Activated T-cell treated with anti-CD3 and anti-CD28 coated beads for 48 hours (primary cell): ENCODE measurements at regions not wholly inside any gene's neighbourhood (a gene's known extent, or its start where the extent isn't known, plus 50 kb on each side); places are given as distances from the start of the nearest gene placed in this dataset.
"Not testable (repeated sequence)": the region's sequence is repeated elsewhere in the genome, so short reads cannot be mapped to it uniquely, and the experiment has no call there.

Experiments used
- DNase-seq: peaks from one replicate; pipeline ENCODE4 v3.0.0-alpha.2; 2020; ENCODE audit warnings: low read depth

DNA sequence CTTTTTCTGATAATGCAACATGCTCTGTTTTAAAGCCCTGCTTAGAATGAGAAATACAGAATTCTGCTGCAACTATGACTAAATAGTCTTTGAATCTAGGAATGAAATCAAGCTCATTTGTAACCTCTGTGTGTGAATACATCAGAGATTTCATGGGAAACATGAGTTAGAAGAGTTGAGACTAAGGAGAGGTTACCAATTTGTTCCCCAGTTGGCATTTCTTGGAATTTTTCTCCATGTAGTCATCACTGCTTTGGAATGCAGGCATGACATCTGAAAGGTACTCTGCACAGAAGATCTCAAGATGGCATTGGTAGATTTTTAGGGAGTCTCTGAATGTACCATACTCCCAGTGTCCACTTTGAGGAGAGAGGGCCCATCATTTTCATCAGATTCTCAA is 237.2 kb downstream of the TFAP2A start:
- DNase-seq = no peak

DNA sequence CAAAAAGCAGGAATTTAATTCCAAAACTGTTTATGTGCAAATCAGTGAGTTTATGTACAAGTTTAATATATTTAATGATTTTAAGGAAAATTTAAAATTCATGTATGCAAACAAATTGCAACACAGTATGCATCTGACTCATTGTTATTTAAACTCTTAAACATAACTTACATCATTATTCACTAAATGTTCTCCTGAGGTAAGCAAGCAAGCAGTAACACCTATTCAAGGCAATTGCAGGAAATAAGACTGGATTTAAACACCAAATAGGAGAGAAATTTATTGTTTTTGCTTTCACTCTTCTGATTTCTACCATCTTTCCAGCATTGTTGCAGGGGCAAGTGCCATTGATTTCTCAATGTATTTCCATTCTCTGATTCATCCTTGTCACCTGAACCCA is 239.5 kb downstream of the TFAP2A start:
- no peak for DNase-seq

DNA sequence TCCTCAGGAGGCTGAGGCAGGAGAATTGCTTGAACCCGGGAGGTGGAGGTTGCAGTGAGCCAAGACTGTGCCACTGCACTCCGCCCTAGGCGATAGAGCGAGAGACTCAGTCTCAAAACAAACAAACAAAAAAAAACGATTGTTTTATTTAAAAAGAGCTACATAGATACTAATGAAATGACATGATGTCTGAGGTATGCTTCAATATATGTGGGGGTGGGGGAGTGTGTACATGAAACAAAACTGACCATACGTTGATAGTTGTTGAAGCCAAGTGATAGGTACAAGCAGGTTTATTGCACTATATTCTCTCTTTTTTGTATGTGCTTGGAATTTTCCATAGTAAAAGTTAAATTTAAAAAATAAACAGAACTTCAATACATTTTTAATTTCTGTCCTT is 240.1 kb downstream of the TFAP2A start:
- DNase-seq = no peak

DNA sequence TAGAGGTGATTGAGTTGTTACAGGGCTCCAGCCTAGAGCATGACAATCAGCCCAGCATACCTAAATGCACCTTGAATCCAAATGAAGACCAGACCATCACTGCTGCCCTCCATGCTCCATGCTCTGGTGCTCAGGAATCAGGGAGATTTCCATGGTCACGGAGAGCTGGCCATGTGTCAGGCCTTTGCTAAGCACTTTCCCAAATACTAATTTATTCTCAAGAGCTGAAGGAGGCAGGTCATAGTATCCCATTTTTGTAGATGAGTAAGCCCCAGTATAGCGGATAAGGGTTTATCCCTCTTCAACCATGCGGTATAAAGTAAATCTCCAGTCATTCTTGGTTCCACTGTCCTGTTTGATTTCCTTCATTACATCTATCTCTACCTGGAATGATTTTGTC is 240.8 kb downstream of the TFAP2A start:
- no peak for DNase-seq

DNA sequence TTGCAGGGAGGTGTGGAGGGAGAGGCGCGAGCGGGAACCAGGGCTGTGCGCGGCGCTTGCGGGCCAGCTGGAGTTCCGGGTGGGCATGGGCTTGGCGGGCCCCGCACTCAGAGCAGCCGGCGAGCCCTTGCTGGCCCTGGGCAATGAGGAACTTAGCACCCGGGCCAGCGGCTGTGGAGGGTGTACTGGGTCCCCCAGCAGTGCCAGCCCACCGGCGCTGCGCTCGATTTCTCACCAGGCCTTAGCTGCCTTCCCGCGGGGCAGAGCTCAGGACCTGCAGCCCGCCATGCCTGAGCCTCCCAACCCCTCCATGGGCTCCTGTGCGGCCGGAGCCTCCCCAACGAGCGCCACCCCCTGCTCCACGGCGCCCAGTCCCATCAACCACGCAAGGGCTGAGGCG is 243.2 kb downstream of the TFAP2A start:
- DNase-seq = not testable (repeated sequence)

DNA sequence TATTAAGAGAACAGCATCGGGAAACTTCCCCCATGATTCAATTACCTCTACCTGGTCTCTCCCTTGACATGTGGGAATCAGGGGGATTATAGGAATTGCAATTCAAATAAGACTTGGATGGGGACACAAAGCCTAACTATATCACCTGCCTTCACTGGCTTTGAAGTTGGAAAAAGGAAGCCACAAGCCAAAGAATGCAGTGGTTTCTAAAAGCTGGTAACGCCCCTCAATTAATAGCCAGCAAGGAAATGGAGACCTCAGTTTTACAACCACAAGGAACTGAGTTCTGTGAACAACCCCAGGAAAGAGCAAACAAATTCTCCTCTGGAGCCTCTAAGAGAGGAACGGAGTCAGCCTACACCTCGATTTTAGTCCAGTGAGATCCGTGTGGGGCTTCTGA is 244.1 kb downstream of the TFAP2A start:
- no peak for DNase-seq

DNA sequence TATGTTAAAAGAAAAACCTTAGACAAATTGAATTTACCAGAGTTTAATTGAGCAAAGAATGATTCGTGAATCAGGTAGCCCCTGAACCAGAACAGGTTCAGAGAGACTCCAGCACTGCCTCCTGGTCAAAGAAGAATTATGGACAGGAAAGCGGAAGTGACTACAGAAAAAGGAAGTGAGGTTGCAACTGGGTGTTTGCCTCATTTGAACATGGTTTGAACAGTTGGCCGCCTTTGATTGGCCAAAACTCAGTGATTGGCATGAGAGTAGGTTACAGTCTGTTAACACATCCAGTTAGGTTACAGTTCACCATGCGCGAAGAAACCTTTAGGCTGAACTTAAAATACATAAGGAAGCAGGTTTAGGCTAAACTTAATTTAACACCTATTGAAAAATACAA is 248.8 kb downstream of the TFAP2A start:
- DNase-seq = no peak

DNA sequence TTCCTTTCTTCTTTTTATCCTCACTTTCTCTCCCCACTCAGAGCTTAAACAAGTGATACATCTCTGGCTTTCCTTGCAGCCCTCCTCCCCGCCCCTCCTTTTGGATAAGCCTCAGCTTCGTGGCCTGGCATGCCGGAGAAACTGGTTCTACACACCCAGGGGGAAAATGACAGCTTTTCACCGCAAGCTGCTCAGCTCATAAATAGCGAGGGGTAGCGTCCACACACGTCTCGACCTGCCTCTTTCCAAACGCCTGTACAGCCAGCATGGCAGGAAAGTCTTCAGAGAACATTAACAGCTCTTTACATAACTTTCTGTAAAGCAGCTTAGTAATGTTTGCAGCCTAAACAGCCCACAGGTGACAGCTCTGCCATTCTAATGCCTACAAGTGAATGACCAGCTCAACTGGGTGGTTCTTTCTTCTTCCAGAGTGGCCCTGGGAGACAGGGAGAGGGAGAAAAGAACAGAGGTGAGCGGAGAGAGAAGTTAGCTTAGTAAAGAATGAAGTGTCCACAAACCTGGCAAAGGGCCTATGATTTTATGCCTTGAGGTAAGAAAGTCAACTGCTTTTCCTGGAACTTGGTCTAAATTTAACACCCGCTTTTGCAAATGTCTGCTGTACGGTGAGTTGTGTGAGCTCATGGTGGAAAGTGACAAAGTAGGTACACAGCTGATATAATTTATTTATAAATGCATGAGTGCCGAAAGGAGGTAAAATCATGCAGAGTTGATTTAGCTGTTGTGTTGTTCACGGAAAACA is 251.5 kb downstream of the TFAP2A start:
- DNase-seq = no peak

DNA sequence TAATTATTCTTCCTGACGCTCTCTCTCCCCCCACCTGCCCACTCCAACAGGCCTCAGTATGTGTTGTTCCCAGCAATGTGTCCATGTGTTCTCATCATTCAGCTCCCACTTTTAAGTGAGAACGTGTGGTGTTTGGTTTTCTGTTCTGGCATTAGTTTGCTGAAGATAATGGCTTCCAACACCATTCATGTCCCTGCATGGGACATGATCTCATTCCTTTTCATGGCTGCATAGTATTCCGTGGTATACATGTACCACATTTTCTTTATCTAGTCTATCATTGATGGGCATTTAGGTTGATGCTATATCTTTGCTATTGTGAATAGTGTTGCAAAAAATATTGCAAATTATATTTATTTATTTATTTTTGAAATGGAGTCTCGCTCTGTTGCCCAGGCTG is 258.0 kb downstream of the TFAP2A start:
- no peak for DNase-seq

DNA sequence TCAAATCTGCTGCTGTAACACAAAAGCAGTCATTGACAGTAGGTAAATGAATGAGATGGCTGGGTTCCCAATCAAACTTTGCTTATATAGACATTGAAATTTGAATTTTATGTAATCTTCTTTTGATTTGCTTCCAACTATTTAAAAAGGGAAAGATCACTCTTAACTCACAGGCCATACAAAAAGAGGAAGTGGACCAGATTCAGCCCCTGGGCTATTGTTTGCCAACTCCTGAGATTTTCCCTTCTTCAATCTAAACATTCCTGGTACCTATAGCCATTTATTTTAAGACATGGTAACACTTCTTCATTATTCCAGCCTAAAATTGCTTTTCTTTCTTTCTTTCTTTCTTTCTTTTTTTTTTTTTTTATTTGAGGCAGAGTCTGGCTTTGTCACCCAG is 260.6 kb downstream of the TFAP2A start:
- no peak for DNase-seq

DNA sequence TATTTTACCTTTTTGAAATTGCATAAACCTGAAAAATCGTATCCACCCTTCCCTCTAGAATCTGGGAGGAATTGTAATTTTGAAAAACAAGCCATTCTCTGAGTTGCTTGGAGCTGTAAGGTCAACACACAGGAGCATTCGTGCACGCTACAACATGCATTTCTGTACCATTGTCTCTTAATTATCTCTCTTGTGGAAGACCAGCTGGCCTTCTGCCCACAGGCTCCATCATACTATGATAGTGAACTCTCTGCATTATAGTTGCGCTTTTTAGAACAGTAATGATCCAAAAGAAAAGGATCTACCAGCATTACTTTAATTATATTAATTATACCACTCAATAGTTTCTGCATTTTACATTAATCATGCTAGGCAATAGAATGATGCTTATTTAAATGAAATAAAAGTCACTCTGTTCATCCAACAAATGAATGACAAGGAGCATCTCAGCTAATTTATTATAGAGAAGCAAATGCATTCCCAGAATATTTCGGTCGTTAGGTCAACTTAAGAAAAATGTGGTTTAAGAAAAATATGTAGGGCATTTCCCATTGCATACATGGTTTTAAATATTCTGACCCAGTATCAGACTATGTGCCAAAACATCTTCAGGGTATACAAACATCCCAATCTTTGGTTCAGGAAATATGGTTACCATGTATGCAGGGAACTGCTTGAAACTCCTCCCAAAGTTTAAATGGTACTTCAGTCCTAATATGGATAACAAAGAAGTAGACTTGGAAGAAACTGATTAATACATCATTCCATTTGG is 263.5 kb downstream of the TFAP2A start:
- no peak for DNase-seq

DNA sequence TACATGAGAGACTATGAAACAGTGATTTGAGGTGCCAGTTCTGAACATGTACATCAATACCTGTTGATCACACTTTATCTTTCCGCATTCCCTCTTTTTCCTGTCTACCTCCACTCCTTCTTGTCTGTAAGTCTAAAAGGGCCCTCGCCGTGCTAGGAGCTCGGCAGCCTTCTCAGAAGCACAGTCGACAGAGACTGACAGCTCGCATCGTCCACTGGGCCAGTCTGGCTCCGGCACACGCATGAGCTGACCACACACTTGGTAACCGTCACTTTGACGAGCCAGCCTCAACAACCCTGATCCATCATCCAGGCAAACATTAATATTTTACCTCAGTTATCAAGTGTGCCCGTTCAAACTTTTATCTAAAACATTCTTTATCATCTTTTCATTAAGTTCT is 265.3 kb downstream of the TFAP2A start:
- DNase-seq = no peak

DNA sequence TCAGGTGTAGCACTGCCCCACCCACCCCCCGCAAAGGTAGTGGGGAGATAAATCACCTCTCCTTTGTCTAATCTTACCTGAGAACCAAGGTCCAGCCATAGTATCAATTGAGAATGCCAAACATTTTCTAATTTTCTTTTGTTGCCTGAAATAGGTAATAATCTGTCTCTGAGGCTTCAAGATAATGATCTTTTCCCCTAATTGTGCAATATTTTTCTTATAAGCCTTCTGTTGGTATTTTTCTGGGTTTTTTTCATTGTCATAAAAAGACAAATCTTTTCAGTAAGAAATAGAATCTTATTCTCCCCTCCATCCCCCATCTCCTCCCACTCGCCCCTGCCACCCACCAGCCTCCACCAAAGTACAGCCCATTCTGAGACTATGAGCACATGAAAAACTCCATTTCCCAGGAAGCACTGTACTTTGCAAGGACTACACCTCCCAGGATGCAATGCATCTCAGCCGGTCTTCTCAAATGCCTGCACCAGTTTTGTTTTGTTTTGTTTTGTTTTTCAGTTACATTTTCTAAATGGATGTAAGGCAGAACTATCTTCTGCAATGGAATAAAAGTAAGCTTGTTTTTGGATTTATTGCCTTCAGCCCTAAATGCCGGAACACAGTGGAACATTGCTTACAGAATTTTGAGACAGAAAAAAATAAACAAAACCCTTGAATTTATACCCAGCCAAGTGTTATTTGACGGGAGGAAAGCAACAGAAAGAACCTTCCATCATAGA is 268.0 kb downstream of the TFAP2A start:
- DNase-seq = no peak

DNA sequence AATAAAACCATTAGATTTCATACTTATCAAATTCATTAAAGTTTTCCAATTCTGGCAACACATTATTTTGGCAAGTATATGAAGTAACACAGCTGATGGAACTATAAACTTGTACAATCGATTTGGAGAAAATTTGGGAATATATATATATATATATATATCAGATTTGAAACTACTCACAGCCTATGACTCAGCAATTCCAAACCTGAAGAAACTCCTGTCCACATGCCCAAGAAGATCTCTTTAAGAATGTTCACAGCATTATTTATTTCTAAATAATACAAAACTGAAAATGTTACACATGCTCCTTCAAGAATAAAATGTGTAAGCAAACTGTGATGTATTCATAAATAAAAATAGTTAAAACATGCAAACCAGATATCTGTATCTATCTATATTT is 270.1 kb downstream of the TFAP2A start:
- no peak for DNase-seq

DNA sequence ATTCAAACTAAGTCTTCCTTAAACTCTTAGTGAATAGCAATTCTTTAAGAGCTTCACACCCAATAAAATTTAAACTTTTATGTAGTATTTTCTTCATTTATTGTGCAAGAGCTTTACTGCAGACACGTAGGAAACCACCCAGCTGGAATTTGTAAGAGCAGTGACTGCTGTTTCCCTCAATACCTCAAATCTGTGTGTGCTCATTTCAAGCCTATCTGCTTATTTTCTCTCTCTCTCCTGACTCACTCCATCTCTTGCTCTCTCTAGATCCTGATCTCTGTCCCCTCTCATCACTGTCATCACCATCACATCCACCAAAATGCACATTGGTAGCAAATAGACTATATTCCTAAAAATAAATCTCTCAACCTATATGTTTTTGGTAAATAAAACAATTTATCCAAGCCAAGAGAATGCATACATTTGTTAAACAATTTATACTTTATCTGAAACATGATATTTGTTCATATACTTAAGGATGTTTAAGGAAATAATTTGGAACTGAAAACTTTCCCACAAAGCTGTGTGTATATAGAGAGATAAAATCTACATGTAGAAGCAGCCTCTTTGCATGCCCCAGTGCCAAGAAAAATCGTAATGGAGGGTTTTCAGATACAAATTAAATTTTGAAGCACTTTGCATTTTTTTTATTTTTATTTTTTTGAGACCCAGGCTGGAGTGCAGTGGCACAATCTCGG is 273.0 kb downstream of the TFAP2A start:
- DNase-seq = no peak

DNA sequence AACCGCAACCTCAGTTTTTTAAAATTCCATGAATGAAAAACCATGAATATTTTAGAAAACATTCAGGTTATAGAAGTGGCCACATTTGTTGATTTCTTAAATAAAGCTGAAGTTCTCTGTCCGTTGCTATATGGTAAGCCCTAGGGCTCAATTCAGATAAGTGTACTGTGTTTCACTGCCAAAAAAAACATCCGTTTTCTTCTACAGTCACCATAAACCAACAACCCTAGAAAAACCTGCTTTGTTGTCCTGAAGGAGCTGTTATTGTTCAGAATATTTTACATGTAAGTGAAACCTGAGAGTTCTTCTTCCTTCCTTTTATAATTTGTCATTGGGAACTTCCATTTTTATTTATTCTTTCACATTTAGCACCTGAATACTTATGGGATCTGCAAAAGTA is 274.1 kb downstream of the TFAP2A start:
- DNase-seq = no peak

DNA sequence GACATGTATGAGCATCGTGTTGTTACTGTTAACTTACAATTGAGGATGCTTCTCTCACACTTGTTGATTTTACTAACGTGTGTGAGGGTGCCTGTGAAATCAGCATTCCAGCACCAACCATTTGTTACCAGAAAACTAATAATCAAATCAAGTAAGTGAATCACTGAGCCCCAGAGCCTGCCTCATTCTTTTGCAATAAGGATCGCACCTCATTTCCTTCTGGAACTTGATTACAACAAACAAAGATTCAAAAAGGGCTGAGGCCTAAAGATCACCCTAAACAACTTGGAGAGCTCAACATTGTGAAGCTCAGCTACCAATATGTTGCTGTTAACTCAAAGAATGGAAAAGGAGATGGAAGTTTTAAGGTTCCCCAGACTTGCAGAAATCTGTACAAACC is 274.7 kb downstream of the TFAP2A start:
- no peak for DNase-seq

DNA sequence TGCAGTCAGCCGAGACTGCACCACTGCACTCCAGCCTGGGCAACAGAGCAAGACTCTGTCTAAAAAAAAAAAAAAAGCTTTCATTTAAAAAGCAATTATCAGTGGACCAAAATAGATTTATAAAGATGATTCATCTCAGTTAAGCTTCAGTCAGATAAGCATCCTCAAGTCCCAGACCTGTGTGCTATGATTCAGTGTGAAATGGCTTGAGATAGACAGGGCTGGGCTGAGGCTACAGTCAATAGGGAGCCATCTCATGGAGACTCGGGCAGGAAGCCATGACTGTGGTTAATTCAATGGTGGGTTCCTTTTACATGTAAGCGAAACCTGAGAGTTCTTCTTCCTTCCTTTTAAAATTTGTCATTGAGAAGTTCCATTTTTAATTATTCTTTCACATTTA is 276.0 kb downstream of the TFAP2A start:
- no peak for DNase-seq

DNA sequence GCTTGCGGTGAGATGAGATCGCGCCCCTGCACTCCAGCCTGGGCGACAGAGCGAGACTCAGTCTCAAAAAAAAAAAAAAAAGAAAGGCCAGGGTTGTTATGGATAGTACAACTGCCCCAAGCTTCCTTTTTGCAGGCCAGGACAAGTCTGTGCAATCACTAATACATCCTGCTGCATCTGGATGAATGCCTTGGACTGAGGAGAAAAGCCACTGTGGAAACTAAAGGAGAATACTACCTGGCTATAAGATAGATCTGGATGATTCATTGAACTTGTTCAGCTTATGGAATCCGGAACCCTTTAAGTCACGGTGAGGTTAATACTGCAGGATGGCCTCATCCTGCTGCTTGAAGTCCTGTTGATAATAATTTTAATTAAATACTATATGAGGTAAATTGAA is 278.2 kb downstream of the TFAP2A start:
- no peak for DNase-seq

DNA sequence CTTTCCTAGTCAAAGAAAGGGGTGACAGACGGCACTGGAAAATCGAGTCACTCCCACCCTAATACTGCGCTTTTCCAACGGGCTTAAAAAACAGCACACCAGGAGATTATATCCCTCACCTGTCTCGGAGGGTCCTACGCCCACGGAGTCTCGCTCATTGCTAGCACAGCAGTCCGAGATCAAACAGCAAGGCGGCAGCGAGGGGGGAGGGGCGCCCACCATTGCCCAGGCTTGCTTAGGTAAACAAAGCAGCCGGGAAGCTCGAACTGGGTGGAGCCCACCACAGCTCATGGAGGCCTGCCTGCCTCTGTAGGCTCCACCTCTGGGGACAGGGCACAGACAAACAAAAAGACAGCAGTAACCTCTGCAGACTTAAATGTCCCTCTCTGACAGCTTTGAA is 280.7 kb downstream of the TFAP2A start:
- not testable (repeated sequence) for DNase-seq

DNA sequence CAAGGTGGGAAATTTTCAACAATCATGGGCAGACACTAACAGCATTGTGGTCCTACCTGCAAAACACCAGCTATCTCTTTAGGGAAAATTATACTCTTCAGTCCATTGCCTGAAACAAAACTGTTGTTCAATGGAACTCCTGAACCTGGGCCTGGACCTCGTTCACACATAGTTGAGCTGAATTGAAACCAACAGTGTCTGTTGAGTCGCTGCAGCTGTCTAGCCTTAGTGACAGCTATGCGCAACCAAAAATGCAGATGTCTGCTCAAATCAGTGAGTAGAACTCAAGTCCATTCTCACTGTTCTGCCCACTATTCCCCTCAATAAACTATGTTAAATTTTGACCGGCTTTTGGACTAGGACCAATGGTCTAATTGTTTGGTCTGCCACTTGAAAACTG is 286.2 kb downstream of the TFAP2A start:
- DNase-seq = no peak

DNA sequence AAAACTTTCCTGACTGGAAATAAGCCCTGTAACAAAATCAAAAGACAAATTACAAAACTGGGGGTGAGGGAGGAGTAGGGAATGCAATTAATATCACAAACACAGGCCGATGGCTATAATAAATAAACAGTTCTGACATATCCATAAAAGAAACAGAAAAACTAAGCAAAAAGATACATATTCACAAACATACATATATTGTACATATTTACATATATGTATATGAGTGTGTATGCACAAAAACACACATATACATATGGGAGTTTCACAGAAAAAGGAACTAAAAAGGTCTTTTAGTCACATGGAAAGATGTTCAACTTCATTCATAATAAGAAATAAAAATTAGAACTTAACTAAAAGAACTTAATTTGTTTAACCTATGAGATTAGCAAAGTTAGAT is 292.7 kb downstream of the TFAP2A start:
- no peak for DNase-seq
